ENCODE measurements at regions not wholly inside any gene's neighbourhood (a gene's known extent, or its start where the extent isn't known, plus 50 kb on each side); places are given as distances from the start of the nearest gene placed in this dataset.

DNA sequence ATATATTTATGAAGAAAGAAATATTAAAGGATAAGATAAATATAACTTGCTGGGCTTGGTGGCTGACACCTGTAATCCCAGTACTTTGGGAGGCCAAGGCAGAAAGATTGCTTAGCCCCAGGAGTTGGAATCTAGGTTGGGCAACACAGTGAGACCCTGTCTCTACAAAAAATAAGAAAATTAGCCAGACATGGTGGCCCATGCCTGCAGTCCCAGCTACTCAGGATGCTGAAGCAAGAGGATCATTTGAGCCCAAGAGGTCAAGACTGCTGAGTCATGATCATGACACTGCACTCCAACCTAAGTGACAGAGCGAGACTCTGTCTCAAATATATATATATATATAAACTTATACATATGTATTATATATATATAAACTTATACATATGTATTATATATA lies 164.0 kb downstream of the MRPL14 start:
- TF ChIP-seq CTCF (IDR thresholded peaks at IDR 0.05), result no peak
- no peak for TF ChIP-seq POLR2A (IDR thresholded peaks at IDR 0.05)
